Breast epithelium (tissue), 4 donors: ENCODE measurements at regions not wholly inside any gene's neighbourhood (a gene's known extent, or its start where the extent isn't known, plus 50 kb on each side); places are given as distances from the start of the nearest gene placed in this dataset.

Experiments used
- DNase-seq, 2 donors: peaks; one replicate each; pipeline ENCODE4 v3.0.0-alpha.2; 2019; ENCODE audit warnings: low spot score in 2 of 2
- H3K27ac ChIP-seq, 2 donors: fragments of 200-600 bp; sonication (generic) in 1 of 2; one replicate each; pipeline ENCODE4 v1.5.1; 2016 to 2019; ENCODE audit warnings: mild to moderate bottlenecking in 1 of 2
- H3K27me3 ChIP-seq, 2 donors: fragments of 200-600 bp; sonication (generic) in 1 of 2; one replicate each; pipeline versions ENCODE4 v1.5.1 to v1.6.0; 2017 to 2019; ENCODE audit warnings: control low read depth in 1 of 2, mild to moderate bottlenecking in 1 of 2
- H3K36me3 ChIP-seq: fragments of 200-600 bp; one replicate; pipeline ENCODE4 v1.5.1; 2019
- H3K4me1 ChIP-seq, 2 donors: fragments of 200-600 bp; sonication (generic); one replicate each; pipeline ENCODE4 v1.5.1; 2016 to 2019; ENCODE audit warnings: control low read depth in 1 of 2
- H3K4me3 ChIP-seq, 3 donors: fragments of 200-600 bp; sonication (generic); 1 replicate in 2 of 3; 2 replicates in 1 of 3; pipeline ENCODE4 v1.5.1; 2016 to 2019; ENCODE audit warnings: mild to moderate bottlenecking in 3 of 3, moderate library complexity in 2 of 3
- H3K9me3 ChIP-seq, 2 donors: fragments of 200-600 bp; sonication (generic) in 1 of 2; one replicate each; pipeline ENCODE4 v1.5.1; 2016 to 2019; ENCODE audit warnings: control low read depth in 1 of 2
- CTCF ChIP-seq, 3 donors: fragments of 450-650 bp; IDR thresholded peaks; one replicate each; pipeline ENCODE4 v1.5.1; 2016 to 2017; ENCODE audit warnings: antibody characterized with exemption in 3 of 3, mild to moderate bottlenecking in 3 of 3, moderate library complexity in 3 of 3
- POLR2A ChIP-seq: fragments of 450-650 bp; IDR thresholded peaks from one replicate; pipeline ENCODE4 v1.6.1; 2016; ENCODE audit warnings: antibody characterized with exemption, mild to moderate bottlenecking, moderate library complexity
- POLR2AphosphoS5 ChIP-seq, 3 donors: sonication (generic); formaldehyde crosslinking; IDR thresholded peaks; one replicate each; pipeline ENCODE4 v1.6.1; 2017; ENCODE audit warnings: antibody characterized with exemption in 3 of 3
- intact Hi-C: fragments of 100-400 bp; cut with DNase I; formaldehyde crosslinking; loops from one replicate; pipeline ENCODE4 v1.15.1; 2023; ENCODE audit warnings: low total_unique reads

DNA sequence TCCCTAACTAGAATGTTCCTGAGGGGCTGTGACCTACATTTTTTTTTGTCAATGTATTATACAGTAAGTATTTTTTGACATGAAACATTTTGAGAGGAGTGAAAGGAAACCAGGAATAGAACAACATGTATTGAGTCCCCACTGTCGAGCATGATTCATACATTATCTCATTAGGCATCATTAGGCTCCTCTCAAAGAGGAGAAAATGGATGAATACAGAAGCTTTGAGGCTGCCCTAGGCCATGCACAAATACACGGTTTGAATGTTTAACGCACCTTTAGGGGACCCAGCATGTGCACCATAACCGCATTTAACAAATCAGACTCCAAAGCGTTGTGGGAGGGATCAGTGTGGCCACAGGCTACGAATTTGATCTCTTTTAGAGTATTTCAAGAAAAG, 87.8 kb downstream of the TBXT start:
- Histone ChIP-seq H3K27me3 (no peaks in the 10 kb centered on the region), H3K4me3 (no peak overlapping the region), H3K36me3 (no peaks in the 10 kb centered on the region), H3K4me1 (no peaks in the 10 kb centered on the region), H3K27ac (no peak overlapping the region), H3K9me3 (no peaks in the 10 kb centered on the region)
- intact Hi-C loops, result no loop called here
- no peak for DNase-seq
- TF ChIP-seq POLR2AphosphoS5 (IDR thresholded peaks at IDR 0.05) (no peak), CTCF (IDR thresholded peaks at IDR 0.05) (no peak), POLR2A (no peak)

- H3K36me3 ChIP-seq, result no peaks in the 10 kb centered on the region
- TF ChIP-seq CTCF (IDR thresholded peaks at IDR 0.05) (no peak), POLR2A (no peak), POLR2AphosphoS5 (IDR thresholded peaks at IDR 0.05) (no peak)
- DNase-seq, result no peak
Observed at GRCh38 chr6:166078294-166078693, 89.4 kb downstream of the TBXT start.

GRCh38 chr6:166076625-166077024, 91.0 kb downstream of the TBXT start:
- H3K36me3 ChIP-seq, result no peaks in the 10 kb centered on the region
- TF ChIP-seq POLR2A (no peak), CTCF (IDR thresholded peaks at IDR 0.05) (no peak), POLR2AphosphoS5 (IDR thresholded peaks at IDR 0.05) (no peak)
- no peak overlapping the region for H3K4me3 ChIP-seq
- no peaks in the 10 kb centered on the region for H3K27me3 ChIP-seq
- H3K9me3 ChIP-seq, result no peaks in the 10 kb centered on the region
- no peak for DNase-seq
- intact Hi-C loops, result no loop called here
- no peaks in the 10 kb centered on the region for H3K4me1 ChIP-seq
- H3K27ac ChIP-seq, result peak overlapping the region in 1 of 2 donors; percentile 19

More at GRCh38 chr6:166078294-166078693, 89.4 kb downstream of the TBXT start:
- Histone ChIP-seq H3K27ac (no peak overlapping the region), H3K27me3 (no peaks in the 10 kb centered on the region), H3K4me3 (no peak overlapping the region), H3K4me1 (no peaks in the 10 kb centered on the region), H3K9me3 (no peaks in the 10 kb centered on the region)
- intact Hi-C loops, result no loop called here

DNA sequence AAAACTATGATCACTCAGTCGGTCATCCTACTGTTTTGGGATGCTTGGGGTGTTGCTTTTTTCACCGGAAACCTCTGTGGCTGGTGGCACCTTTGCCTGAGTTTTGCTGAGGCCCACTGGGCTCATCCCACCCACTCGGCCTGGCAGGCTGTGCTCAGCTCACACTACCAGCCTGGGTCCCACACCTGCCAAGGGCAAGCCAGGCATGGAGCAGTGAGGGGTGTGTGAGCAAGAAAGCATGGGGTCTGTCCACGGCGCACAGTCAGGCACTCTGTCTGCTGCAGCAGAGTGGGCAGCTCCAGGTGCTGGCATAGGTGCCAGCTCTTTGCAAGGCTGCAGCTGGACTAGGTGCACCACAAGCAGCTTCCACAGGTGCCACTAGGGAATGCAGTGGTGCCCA, 91.7 kb downstream of the TBXT start:
- DNase-seq, result no peak
- Histone ChIP-seq H3K9me3 (no peaks in the 10 kb centered on the region), H3K4me1 (no peaks in the 10 kb centered on the region), H3K36me3 (no peaks in the 10 kb centered on the region), H3K4me3 (no peak overlapping the region), H3K27ac (peak overlapping the region in 1 of 2 donors; percentile 66), H3K27me3 (no peaks in the 10 kb centered on the region)
- intact Hi-C loops, result no loop called here
- TF ChIP-seq POLR2AphosphoS5 (IDR thresholded peaks at IDR 0.05) (no peak), CTCF (IDR thresholded peaks at IDR 0.05) (no peak), POLR2A (no peak)

DNA sequence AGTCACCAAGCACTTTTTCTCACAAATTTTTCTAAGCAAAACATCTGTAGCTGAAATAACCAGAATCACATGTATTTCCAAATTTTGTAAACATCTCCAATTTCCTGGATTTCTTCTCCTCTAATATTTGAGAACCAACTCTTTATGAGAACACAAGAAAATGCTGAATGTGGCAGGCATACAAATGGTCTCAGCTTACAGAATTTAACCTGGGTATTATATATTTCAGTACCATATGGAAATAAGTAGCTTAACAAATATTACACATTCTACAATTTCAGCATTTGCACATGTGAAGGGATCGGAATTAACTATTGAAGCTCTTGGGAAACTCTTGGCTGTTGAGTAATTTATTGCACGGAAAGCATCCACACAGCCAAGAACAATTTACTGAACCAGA, 92.5 kb downstream of the TBXT start:
- Histone ChIP-seq H3K36me3 (no peaks in the 10 kb centered on the region), H3K27me3 (no peaks in the 10 kb centered on the region), H3K4me1 (no peaks in the 10 kb centered on the region), H3K9me3 (no peaks in the 10 kb centered on the region), H3K27ac (peak overlapping the region in 1 of 2 donors; percentile 66), H3K4me3 (no peak overlapping the region)
- intact Hi-C loops, result no loop called here
- no peak for TF ChIP-seq POLR2A
- no peak for TF ChIP-seq POLR2AphosphoS5 (IDR thresholded peaks at IDR 0.05)
- TF ChIP-seq CTCF (IDR thresholded peaks at IDR 0.05), result no peak
- DNase-seq, result no peak
